HG03575 (cell line): ENCODE measurements at regions not wholly inside any gene's neighbourhood (a gene's known extent, or its start where the extent isn't known, plus 50 kb on each side); places are given as distances from the start of the nearest gene placed in this dataset.
"Not testable (repeated sequence)": the region's sequence is repeated elsewhere in the genome, so short reads cannot be mapped to it uniquely, and the experiment has no call there.

ENCODE experiments used
- ATAC-seq: cut with Tn5 transposase; IDR thresholded peaks from one replicate; pipeline ENCODE4 v1.9.1; 2021; ENCODE audit not compliant: unreplicated experiment, insufficient number of reproducible peaks, low FRiP score; ENCODE audit errors: extremely low read depth

GRCh38 chr2:111430817-111431661 is 310.3 kb downstream of the BCL2L11 start:
- not testable (repeated sequence) for ATAC-seq

GRCh38 chr2:111432423-111432822 is 311.7 kb downstream of the BCL2L11 start:
- ATAC-seq = not testable (repeated sequence)

GRCh38 chr2:111432916-111433499 is 312.3 kb downstream of the BCL2L11 start:
- not testable (repeated sequence) for ATAC-seq

- ATAC-seq = not testable (repeated sequence)
These were observed 313.3 kb downstream of the BCL2L11 start for GRCh38 chr2:111433892-111434607.

- ATAC-seq = not testable (repeated sequence)
These were observed 313.9 kb downstream of the BCL2L11 start for GRCh38 chr2:111434608-111434939.

GRCh38 chr2:111435553-111436310 is 315.0 kb downstream of the BCL2L11 start:
- ATAC-seq = not testable (repeated sequence)

GRCh38 chr2:111436411-111436810 is 315.7 kb downstream of the BCL2L11 start:
- ATAC-seq = not testable (repeated sequence)

GRCh38 chr2:111437288-111437990 is 316.7 kb downstream of the BCL2L11 start:
- ATAC-seq = not testable (repeated sequence)

- ATAC-seq = not testable (repeated sequence)
These were observed 317.4 kb downstream of the BCL2L11 start for GRCh38 chr2:111438161-111438560.

GRCh38 chr2:111439237-111439636 is 318.5 kb downstream of the BCL2L11 start:
- ATAC-seq = not testable (repeated sequence)

- not testable (repeated sequence) for ATAC-seq
These were observed 320.9 kb downstream of the BCL2L11 start for GRCh38 chr2:111441614-111442013.

GRCh38 chr2:111442767-111443454 is 322.2 kb downstream of the BCL2L11 start:
- not testable (repeated sequence) for ATAC-seq

GRCh38 chr2:111444516-111444915 is 323.8 kb downstream of the BCL2L11 start:
- ATAC-seq = not testable (repeated sequence)

- not testable (repeated sequence) for ATAC-seq
These were observed 324.6 kb downstream of the BCL2L11 start for GRCh38 chr2:111445191-111445929.

GRCh38 chr2:111445941-111446340 is 325.2 kb downstream of the BCL2L11 start:
- not testable (repeated sequence) for ATAC-seq

- ATAC-seq = not testable (repeated sequence)
These were observed 326.8 kb downstream of the BCL2L11 start for GRCh38 chr2:111447482-111447881.

GRCh38 chr2:111448796-111449195 is 328.1 kb downstream of the BCL2L11 start:
- not testable (repeated sequence) for ATAC-seq
